ENCODE measurements at regions not wholly inside any gene's neighbourhood (a gene's known extent, or its start where the extent isn't known, plus 50 kb on each side); places are given as distances from the start of the nearest gene placed in this dataset.

GRCh38 chr10:36474456-36474855 is 650.9 kb upstream of the ANKRD30A start:
- H2AFZ ChIP-seq (ENCODE audit: low read length) = no peak overlapping the region
- no peaks in the 10 kb centered on the region for H3K9me3 ChIP-seq (ENCODE audit: insufficient read depth, low read depth, low read length)
- H4K20me1 ChIP-seq (ENCODE audit: insufficient read depth, low read length, poor library complexity, severe bottlenecking) = no peaks in the 10 kb centered on the region
- H3K4me3 ChIP-seq (ENCODE audit: low read length, poor library complexity, severe bottlenecking) = no peak overlapping the region
- H3K79me2 ChIP-seq (ENCODE audit: insufficient read depth, low read length) = no peaks in the 10 kb centered on the region
- TF ChIP-seq, protein P1, sequence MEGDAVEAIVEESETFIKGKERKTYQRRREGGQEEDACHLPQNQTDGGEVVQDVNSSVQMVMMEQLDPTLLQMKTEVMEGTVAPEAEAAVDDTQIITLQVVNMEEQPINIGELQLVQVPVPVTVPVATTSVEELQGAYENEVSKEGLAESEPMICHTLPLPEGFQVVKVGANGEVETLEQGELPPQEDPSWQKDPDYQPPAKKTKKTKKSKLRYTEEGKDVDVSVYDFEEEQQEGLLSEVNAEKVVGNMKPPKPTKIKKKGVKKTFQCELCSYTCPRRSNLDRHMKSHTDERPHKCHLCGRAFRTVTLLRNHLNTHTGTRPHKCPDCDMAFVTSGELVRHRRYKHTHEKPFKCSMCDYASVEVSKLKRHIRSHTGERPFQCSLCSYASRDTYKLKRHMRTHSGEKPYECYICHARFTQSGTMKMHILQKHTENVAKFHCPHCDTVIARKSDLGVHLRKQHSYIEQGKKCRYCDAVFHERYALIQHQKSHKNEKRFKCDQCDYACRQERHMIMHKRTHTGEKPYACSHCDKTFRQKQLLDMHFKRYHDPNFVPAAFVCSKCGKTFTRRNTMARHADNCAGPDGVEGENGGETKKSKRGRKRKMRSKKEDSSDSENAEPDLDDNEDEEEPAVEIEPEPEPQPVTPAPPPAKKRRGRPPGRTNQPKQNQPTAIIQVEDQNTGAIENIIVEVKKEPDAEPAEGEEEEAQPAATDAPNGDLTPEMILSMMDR (conservative IDR thresholded peaks at IDR 0.05; ENCODE audit: low read length) = no peak
- no peak for TF ChIP-seq EZH2phosphoT487 (IDR thresholded peaks at IDR 0.05; ENCODE audit: borderline replicate concordance)
- no peaks in the 10 kb centered on the region for H3K36me3 ChIP-seq (ENCODE audit: insufficient read depth, low read length)
- H3K27me3 ChIP-seq (ENCODE audit: insufficient read depth, low read length, poor library complexity, severe bottlenecking) = no peaks in the 10 kb centered on the region
- no peaks in the 10 kb centered on the region for H3K9me2 ChIP-seq (replicated peaks; ENCODE audit: low read depth, low read length)
- no peaks in the 10 kb centered on the region for H3K4me1 ChIP-seq (ENCODE audit: insufficient read depth, low read length, poor library complexity, severe bottlenecking)
- H3F3A ChIP-seq (ENCODE audit: low read depth) = no peaks in the 10 kb centered on the region
- no peak overlapping the region for H3K9ac ChIP-seq (ENCODE audit: low read depth, low read length, poor library complexity, severe bottlenecking)
- H3K4me2 ChIP-seq (ENCODE audit: low read depth, low read length, poor library complexity, severe bottlenecking) = no peak overlapping the region

GRCh38 chr10:36473122-36473521 is 652.3 kb upstream of the ANKRD30A start:
- H4K20me1 ChIP-seq (ENCODE audit: insufficient read depth, low read length, poor library complexity, severe bottlenecking) = no peaks in the 10 kb centered on the region
- TF ChIP-seq EZH2phosphoT487 (IDR thresholded peaks at IDR 0.05; ENCODE audit: borderline replicate concordance) = no peak
- H3K4me3 ChIP-seq (ENCODE audit: low read length, poor library complexity, severe bottlenecking) = no peak overlapping the region
- H3K4me2 ChIP-seq (ENCODE audit: low read depth, low read length, poor library complexity, severe bottlenecking) = no peak overlapping the region
- no peaks in the 10 kb centered on the region for H3F3A ChIP-seq (ENCODE audit: low read depth)
- no peak overlapping the region for H2AFZ ChIP-seq (ENCODE audit: low read length)
- H3K9me2 ChIP-seq (replicated peaks; ENCODE audit: low read depth, low read length) = no peaks in the 10 kb centered on the region
- no peaks in the 10 kb centered on the region for H3K79me2 ChIP-seq (ENCODE audit: insufficient read depth, low read length)
- H3K9ac ChIP-seq (ENCODE audit: low read depth, low read length, poor library complexity, severe bottlenecking) = no peak overlapping the region
- H3K36me3 ChIP-seq (ENCODE audit: insufficient read depth, low read length) = no peaks in the 10 kb centered on the region
- H3K9me3 ChIP-seq (ENCODE audit: insufficient read depth, low read depth, low read length) = no peaks in the 10 kb centered on the region
- H3K4me1 ChIP-seq (ENCODE audit: insufficient read depth, low read length, poor library complexity, severe bottlenecking) = no peaks in the 10 kb centered on the region
- no peaks in the 10 kb centered on the region for H3K27me3 ChIP-seq (ENCODE audit: insufficient read depth, low read length, poor library complexity, severe bottlenecking)

GRCh38 chr10:36469585-36469984 is 655.8 kb upstream of the ANKRD30A start:
- H3K27me3 ChIP-seq (ENCODE audit: insufficient read depth, low read length, poor library complexity, severe bottlenecking) = no peaks in the 10 kb centered on the region
- H3K36me3 ChIP-seq (ENCODE audit: insufficient read depth, low read length) = no peaks in the 10 kb centered on the region
- H3K4me1 ChIP-seq (ENCODE audit: insufficient read depth, low read length, poor library complexity, severe bottlenecking) = no peaks in the 10 kb centered on the region
- no peak overlapping the region for H3K4me2 ChIP-seq (ENCODE audit: low read depth, low read length, poor library complexity, severe bottlenecking)
- H3K4me3 ChIP-seq (ENCODE audit: low read length, poor library complexity, severe bottlenecking) = no peak overlapping the region
- H3K9me3 ChIP-seq (ENCODE audit: insufficient read depth, low read depth, low read length) = no peaks in the 10 kb centered on the region
- H2AFZ ChIP-seq (ENCODE audit: low read length) = no peak overlapping the region
- H3K9me2 ChIP-seq (replicated peaks; ENCODE audit: low read depth, low read length) = no peaks in the 10 kb centered on the region
- H3K79me2 ChIP-seq (ENCODE audit: insufficient read depth, low read length) = no peaks in the 10 kb centered on the region
- H3F3A ChIP-seq (ENCODE audit: low read depth) = no peaks in the 10 kb centered on the region
- H3K9ac ChIP-seq (ENCODE audit: low read depth, low read length, poor library complexity, severe bottlenecking) = no peak overlapping the region
- TF ChIP-seq EZH2phosphoT487 (IDR thresholded peaks at IDR 0.05; ENCODE audit: borderline replicate concordance) = no peak
- TF ChIP-seq, protein P1 (conservative IDR thresholded peaks at IDR 0.05; ENCODE audit: low read length) = no peak
- no peaks in the 10 kb centered on the region for H4K20me1 ChIP-seq (ENCODE audit: insufficient read depth, low read length, poor library complexity, severe bottlenecking)

- Histone ChIP-seq H3K9ac (ENCODE audit: low read depth, low read length, poor library complexity, severe bottlenecking) (no peak overlapping the region), H2AFZ (ENCODE audit: low read length) (no peak overlapping the region), H3K4me1 (ENCODE audit: insufficient read depth, low read length, poor library complexity, severe bottlenecking) (no peaks in the 10 kb centered on the region), H3K27me3 (ENCODE audit: insufficient read depth, low read length, poor library complexity, severe bottlenecking) (no peaks in the 10 kb centered on the region), H3K4me3 (ENCODE audit: low read length, poor library complexity, severe bottlenecking) (no peak overlapping the region), H3K9me2 (replicated peaks; ENCODE audit: low read depth, low read length) (no peaks in the 10 kb centered on the region), H3K9me3 (ENCODE audit: insufficient read depth, low read depth, low read length) (no peaks in the 10 kb centered on the region), H4K20me1 (ENCODE audit: insufficient read depth, low read length, poor library complexity, severe bottlenecking) (no peaks in the 10 kb centered on the region), H3K79me2 (ENCODE audit: insufficient read depth, low read length) (no peaks in the 10 kb centered on the region), H3F3A (ENCODE audit: low read depth) (no peaks in the 10 kb centered on the region), H3K36me3 (ENCODE audit: insufficient read depth, low read length) (no peaks in the 10 kb centered on the region), H3K4me2 (ENCODE audit: low read depth, low read length, poor library complexity, severe bottlenecking) (no peak overlapping the region)
- TF ChIP-seq EZH2phosphoT487 (IDR thresholded peaks at IDR 0.05; ENCODE audit: borderline replicate concordance) = no peak
- TF ChIP-seq, protein P1 (conservative IDR thresholded peaks at IDR 0.05; ENCODE audit: low read length) = no peak
Measured at GRCh38 chr10:36468620-36469019, 656.8 kb upstream of the ANKRD30A start.

Data from Loucy (cell line).